ENCODE measurements at regions not wholly inside any gene's neighbourhood (a gene's known extent, or its start where the extent isn't known, plus 50 kb on each side); places are given as distances from the start of the nearest gene placed in this dataset.

DNA sequence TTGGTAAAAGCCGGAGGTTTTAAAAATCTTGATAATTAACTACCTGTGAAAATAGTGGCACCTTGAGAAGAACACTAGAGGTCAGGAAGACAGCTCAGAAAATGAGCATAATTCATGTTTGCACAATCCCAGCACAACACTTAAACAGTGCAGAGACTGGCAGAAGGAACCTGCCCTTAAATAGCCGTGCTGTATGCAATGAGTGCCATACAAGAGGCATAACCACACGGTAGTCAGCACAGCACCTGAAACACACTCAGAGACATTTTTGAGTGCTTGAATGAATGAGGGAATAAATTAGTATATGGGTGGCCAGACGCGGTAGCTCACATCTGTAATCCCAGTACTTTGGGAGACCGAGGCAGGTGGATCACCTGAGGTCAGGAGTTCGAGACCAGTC, 164.9 kb downstream of the PAX3 start (continued):
- TF ChIP-seq ATF2 (IDR thresholded peaks at IDR 0.05; ENCODE audit: low read length) (no peak), FOSL1 (IDR thresholded peaks at IDR 0.05; ENCODE audit: insufficient read depth, low read depth, low read length) (no peak)

All from H1 (cell line).